ENCODE measurements at regions not wholly inside any gene's neighbourhood (a gene's known extent, or its start where the extent isn't known, plus 50 kb on each side); places are given as distances from the start of the nearest gene placed in this dataset.

GRCh38 chr13:90397503-90397902, 950.0 kb upstream of the MIR17HG start:
- DNase-seq (ENCODE audit: low read depth in 2 of 2) = no peak

DNA sequence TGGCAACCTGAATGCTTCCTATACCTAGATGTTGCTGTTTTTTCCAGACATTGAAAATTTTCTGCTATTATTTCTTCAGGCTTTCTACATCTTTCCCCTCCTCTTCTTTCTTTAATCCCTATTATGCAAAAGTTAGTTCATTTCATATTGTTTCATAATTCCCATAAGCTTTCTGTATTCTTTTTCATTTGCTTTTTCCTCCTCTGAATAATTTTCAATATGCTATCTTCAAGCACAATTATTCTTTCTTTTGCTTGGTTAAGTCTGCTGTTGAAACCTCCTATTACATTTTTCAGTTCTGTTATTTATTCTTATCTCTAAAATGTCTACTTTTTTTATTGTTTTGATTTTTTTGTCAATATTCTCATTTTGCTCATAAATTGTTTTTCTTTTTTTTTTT, 947.1 kb upstream of the MIR17HG start:
- DNase-seq (ENCODE audit: low read depth in 2 of 2) = no peak

DNA sequence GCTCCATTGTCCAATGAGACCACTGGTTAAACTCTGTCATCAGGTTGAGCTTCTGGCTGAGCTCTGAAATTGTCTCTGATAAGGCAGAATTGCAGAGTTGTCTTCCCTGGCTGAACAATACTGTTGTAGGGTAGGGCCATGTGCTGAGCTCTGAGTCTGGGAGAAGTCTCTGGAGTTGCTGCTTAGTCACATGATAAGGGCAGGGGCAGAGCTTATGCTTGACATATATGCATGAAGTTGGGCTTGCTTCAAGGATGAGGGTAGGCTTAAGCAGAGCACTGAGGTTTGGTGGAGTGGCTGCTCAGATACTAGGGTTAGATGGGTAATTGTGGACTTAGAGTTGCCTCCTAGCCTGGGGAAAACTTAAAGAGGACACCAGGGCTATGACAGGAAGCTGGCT, 946.3 kb upstream of the MIR17HG start:
- no peak for DNase-seq (ENCODE audit: low read depth in 2 of 2)

- DNase-seq (ENCODE audit: low read depth in 2 of 2) = no peak
Measured at GRCh38 chr13:90402102-90402501, 945.4 kb upstream of the MIR17HG start.

GRCh38 chr13:90402613-90403012, 944.9 kb upstream of the MIR17HG start:
- no peak for DNase-seq (ENCODE audit: low read depth in 2 of 2)

- no peak for DNase-seq (ENCODE audit: low read depth in 2 of 2)
Measured at GRCh38 chr13:90403330-90404082, 944.0 kb upstream of the MIR17HG start.

- DNase-seq (ENCODE audit: low read depth in 2 of 2) = no peak
Measured at GRCh38 chr13:90405301-90405700, 942.2 kb upstream of the MIR17HG start.

GRCh38 chr13:90412980-90413379, 934.5 kb upstream of the MIR17HG start:
- no peak for DNase-seq (ENCODE audit: low read depth in 2 of 2)

- no peak for DNase-seq (ENCODE audit: low read depth in 2 of 2)
Measured at GRCh38 chr13:90413548-90413947, 933.9 kb upstream of the MIR17HG start.

DNA sequence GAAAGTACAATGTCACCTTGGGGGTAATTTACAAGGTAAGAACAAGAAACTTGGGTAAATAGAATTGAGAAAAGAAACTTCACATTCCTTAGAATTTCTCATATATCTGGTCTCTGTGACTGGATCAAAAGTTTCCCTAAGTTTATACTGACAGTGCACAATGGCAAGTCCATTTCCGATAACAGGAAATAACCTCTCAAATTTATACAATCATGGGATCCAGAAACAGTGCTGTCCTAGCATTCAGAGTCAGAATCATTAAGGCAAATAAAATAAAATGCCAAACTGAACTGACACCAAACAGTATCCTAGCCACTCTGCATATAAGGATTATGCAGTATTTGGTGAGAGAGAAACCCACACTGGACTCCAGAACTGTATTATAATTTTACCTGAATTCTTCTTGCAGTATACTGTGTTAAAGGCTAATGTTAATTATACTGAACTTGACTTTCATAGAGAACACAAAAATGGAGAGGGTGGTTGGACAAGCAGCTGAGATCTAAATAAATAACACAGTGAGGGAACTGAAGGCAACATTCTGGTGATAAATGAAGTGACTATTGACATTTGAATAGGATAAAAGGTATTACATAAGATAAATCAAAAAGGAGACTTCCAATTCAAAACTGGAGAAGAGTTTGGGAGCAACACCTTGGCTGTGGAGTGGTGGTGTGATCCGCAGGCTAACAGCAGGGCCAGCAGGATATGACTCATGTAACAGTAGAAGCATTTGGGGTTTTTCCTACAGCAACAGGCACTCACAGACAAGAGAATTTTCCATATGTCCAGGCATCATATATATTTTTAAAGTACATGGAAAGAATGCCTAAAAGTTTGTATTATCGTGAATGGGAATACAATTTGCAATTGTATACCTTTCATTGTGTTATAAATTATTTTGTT, 932.5 kb upstream of the MIR17HG start:
- no peak for DNase-seq (ENCODE audit: low read depth in 2 of 2)

- DNase-seq (ENCODE audit: low read depth in 2 of 2) = no peak
Measured at GRCh38 chr13:90415902-90416301, 931.6 kb upstream of the MIR17HG start.

GRCh38 chr13:90416519-90416918, 931.0 kb upstream of the MIR17HG start:
- no peak for DNase-seq (ENCODE audit: low read depth in 2 of 2)

GRCh38 chr13:90416938-90417337, 930.5 kb upstream of the MIR17HG start:
- DNase-seq (ENCODE audit: low read depth in 2 of 2) = no peak

DNA sequence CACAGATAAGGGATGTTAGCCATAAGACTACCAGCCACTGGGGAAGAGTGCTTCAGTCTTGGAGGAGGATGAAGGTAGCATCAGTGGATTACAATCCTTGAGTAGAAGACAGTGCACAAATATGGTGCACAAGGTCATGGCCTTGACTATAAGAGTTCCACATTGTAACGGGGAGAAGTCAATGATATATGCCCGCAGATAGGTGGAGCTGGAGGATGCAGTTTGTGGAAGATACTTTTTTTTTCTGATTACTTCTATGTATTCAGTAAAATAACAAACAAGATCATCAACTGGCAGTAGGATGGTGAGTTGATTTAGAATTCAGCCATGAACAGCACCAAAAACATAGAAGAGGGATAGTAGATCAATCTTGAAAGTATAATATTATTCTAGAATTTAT, 926.8 kb upstream of the MIR17HG start:
- no peak for DNase-seq (ENCODE audit: low read depth in 2 of 2)

DNA sequence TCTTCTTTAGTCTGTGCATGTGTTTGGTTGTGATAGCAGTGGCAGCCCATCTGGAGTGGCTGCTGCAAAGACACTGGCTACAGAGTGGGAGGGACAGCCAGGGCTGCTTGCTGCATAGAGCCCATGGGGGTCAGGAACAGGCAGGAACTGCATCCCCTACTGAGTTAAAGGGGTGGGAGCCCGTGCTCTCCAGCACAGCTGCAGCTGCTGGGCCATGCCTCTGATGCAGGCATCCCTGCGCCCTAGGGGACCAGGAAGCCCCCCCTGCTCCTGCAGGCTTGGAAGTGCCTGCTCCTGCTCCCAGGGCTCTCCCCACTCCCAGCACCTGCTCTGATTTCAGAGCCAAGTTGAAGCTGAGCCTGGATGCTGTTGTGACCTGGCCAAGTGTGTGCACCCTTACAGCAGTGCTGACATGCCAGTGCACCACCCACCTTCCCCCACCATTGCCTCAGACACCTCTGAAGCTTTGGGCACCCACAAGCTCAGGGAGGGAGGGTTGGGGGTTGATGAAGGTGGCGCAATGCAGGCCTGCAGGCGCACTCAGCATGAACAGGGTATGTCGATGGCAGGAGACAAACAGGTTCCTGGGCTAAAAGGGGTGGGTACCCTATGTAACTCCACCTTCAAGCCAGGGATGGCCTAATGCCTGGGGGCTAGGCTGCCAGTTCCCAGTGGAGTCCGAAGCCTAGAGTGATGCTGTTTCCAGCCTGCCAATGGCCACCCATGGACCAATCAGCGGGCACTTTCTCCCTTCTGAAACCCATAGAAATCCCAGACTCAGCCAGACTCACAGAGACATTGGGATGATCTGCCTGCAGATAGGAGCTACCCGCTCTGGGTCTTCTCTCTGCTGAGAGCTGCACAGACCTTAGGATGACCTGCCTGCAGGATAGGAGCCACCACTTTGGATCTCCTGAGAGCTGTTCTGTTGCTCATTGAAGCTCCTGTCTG, 919.9 kb upstream of the MIR17HG start:
- no peak for DNase-seq (ENCODE audit: low read depth in 2 of 2)

DNA sequence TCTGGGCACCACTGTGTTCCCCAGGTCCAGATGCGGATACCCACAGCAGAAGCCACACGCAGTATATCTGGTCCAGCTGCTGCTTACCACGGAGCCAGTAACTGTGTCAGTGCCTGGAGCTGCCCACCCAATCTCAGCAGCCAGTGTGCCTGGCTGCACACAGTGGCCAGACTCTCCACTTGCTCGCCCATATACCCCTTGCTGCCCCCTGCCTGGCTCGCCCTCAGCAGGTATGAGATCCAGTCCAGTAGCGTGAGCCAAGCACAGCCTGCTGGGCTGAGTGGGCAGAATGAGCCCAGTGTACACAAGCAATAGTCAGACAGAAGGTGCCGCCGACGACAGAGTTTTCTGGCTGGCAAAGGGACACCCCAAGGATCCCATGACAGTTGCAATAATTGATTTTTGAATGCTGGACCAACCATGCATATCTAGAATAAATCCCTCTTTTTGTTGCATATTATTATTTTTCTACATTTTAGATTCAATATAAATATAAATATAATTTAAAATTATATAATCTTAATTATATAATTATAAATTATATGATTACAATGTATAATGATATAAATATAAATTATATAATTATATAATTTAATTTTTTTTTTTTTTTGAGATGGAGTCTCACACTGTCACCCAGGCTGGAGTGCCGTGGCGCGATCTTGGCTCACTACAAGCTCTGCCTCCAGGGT, 918.8 kb upstream of the MIR17HG start:
- DNase-seq (ENCODE audit: low read depth in 2 of 2) = no peak

DNA sequence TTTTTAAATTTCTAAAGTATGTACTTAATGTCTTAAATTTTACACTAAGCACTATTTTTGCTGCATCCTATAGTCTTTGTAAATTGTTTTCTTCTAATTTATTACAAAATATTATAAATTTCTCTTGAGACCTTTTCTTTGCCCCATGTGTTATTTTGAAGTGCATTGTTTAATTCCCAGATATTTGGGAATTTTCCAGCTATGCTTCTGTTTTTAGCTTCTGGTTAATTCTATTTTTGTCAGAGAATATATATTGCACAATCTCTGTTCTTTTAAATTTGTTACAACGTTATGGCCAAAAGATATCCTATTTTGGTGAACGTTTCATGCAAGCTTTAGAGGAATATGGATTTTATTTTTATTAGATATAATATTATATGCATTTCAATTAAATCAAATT, 917.4 kb upstream of the MIR17HG start:
- no peak for DNase-seq (ENCODE audit: low read depth in 2 of 2)

- DNase-seq (ENCODE audit: low read depth in 2 of 2) = no peak
Measured at GRCh38 chr13:90436697-90437096, 910.8 kb upstream of the MIR17HG start.

DNA sequence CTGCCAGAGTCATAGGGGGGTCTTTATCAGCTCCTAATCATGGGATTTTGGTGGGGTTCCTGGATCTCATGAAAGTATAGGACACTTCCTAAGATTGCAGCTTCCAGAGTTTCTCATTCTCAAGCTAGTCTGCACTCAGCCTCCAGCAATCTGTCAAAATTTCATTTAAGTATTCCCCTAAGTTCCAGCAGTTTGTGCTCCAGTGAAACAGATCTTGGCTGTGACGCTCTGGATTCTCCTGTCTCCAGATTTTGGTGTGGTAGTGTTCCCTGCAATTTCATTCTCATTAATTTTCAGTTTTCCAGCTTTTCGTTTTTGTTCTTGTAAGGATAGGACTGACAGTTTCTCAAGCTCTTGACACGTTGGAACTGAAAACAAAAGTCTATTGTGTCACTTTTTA, 908.9 kb upstream of the MIR17HG start:
- no peak for DNase-seq (ENCODE audit: low read depth in 2 of 2)

DNA sequence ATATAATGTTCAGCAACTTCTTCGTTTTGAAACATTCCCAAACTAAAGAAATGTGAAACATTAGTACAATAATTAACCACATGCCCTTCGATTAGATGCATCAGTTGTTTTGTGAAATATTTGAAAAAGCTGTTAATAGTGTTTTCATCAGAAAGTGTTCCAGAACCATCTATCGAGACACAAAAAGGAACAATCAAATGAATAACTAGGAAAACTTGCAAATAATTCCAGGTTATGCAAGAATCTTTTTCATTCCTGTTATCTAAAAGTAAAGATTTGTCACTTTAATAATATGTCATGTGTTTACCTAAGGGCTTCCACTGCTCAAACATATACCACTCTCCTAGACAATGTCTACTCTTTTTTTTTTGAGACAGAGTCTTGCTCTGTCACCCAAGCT, 904.2 kb upstream of the MIR17HG start:
- DNase-seq (ENCODE audit: low read depth in 2 of 2) = no peak

DNA sequence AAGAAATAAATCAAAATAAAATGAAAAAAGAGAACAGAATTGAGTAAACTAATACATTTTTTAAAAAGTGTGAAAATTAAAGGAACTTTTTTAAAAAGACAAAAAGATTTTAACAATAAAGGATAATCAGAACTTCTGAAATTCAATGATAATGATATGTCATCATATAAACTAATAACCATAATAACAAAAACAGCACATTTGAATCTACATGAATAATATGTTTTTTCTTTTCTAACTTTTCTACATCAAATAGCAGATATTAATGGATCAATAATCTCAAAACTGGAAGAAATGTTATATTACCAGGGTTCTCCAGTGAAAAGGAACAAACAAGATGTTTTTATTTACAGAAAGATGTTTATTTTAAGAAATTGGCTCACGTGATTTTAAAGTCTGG, 903.3 kb upstream of the MIR17HG start:
- no peak for DNase-seq (ENCODE audit: low read depth in 2 of 2)

All from stimulated activated CD4-positive, alpha-beta T cell treated with anti-CD3 and anti-CD28 coated beads, Interleukin-1b, Interleukin-23, amount 100 ng/mL, for 4 hours (primary cell).